ENCODE measurements at regions not wholly inside any gene's neighbourhood (a gene's known extent, or its start where the extent isn't known, plus 50 kb on each side); places are given as distances from the start of the nearest gene placed in this dataset.

GRCh38 chr4:123589301-123589700 lies 192.7 kb downstream of the SPRY1 start:
- peak overlapping the region in 2 of 4 donors; percentile 46 for H3K27ac ChIP-seq
- H3K27me3 ChIP-seq: no peaks in the 10 kb centered on the region
- H3K36me3 ChIP-seq: no peaks in the 10 kb centered on the region
- no peak overlapping the region for H3K4me3 ChIP-seq
- TF ChIP-seq POLR2A (IDR thresholded peaks at IDR 0.05) (no peak), EP300 (IDR thresholded peaks at IDR 0.05) (no peak), CTCF (IDR thresholded peaks at IDR 0.05) (no peak)
- no peaks in the 10 kb centered on the region for H3K9me3 ChIP-seq
- H3K4me1 ChIP-seq: peaks cover 0 to 11% (median 4%) of the 10 kb centered on the region in 4 donors
- DNase-seq (ENCODE audit: low spot score in 2 of 2): no peak
- WGBS, 2 donors: 84 to 87% methylated on average over 3 of the region's 3 CpGs

DNA sequence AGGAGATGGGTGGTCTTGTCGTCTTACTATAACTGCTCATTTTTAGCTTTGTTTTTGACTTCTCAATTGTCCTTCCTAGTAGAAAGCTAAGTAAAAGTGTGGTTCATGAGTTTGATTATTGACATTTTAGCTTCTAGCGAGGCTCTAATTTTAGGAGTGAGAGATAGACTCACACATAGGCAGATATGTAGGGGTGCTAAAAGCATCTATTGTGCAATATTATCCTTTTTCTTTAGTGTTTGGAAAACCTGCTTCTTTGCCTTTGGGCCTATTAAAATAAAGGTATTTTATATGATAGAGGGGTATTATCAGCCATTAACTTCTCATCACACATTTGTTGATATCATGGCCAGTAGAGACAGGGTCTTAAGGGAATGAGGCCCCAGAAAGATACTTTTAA lies 195.3 kb downstream of the SPRY1 start:
- H3K27ac ChIP-seq: no peak overlapping the region
- H3K36me3 ChIP-seq: no peaks in the 10 kb centered on the region
- no peaks in the 10 kb centered on the region for H3K9me3 ChIP-seq
- H3K27me3 ChIP-seq: no peaks in the 10 kb centered on the region
- peaks cover 0 to 11% (median 4%) of the 10 kb centered on the region in 4 donors for H3K4me1 ChIP-seq
- H3K4me3 ChIP-seq: no peak overlapping the region
- no peak for DNase-seq (ENCODE audit: low spot score in 2 of 2)
- TF ChIP-seq CTCF (IDR thresholded peaks at IDR 0.05): no peak
- TF ChIP-seq POLR2A (IDR thresholded peaks at IDR 0.05): no peak
- TF ChIP-seq EP300 (IDR thresholded peaks at IDR 0.05): no peak
- 96 to 97% methylated on average over 2 of the region's 2 CpGs for WGBS, 2 donors

DNA sequence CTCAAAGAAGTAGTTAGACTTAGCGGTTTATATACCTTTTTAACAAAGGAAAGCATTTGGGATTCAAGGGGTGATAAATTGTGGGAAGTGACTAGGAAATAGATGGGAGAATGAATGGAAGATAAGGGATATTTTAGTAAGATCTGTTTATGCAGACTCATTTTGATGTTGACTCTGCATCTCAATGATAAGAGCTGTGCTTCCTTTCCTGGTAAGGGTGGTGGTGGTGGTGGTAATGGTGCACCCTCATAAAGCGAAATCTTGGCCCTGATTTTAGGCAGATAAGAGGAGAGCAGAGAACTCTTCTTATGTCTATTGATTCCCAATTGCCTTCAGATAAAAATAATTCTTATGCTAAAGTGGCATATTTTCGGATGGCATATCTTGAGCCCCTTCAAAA lies 197.1 kb downstream of the SPRY1 start:
- TF ChIP-seq EP300 (IDR thresholded peaks at IDR 0.05) (no peak), POLR2A (IDR thresholded peaks at IDR 0.05) (no peak), CTCF (IDR thresholded peaks at IDR 0.05) (no peak)
- DNase-seq (ENCODE audit: low spot score in 2 of 2): no peak
- Histone ChIP-seq H3K4me3 (no peak overlapping the region), H3K27ac (no peak overlapping the region), H3K4me1 (peaks cover 0 to 6% (median 3%) of the 10 kb centered on the region in 4 donors), H3K9me3 (no peaks in the 10 kb centered on the region), H3K27me3 (no peaks in the 10 kb centered on the region), H3K36me3 (no peaks in the 10 kb centered on the region)
- WGBS, 2 donors: 93 to 94% methylated on average over 3 of the region's 3 CpGs

DNA sequence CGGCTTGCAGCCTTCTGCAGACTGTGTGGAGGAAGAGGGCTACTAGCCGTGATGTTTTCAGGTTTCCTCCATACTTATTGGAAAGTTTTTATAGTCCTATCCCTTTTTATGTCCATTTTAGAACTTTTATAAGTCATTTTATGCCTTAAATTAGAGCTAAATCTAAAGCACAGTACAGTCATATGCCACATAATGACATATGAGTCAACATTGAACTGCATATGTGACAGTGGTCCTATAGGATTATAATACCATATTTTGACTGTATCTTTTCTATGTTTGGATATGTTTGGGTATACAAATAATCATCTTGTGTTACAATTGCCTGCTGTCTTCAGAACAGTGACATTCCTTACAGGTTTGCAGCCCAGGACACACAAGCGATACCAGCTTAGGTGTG lies 200.2 kb downstream of the SPRY1 start:
- Histone ChIP-seq H3K9me3 (no peaks in the 10 kb centered on the region), H3K36me3 (no peaks in the 10 kb centered on the region), H3K27ac (no peak overlapping the region), H3K27me3 (no peaks in the 10 kb centered on the region), H3K4me1 (peaks cover 0 to 25% (median 19%) of the 10 kb centered on the region in 4 donors), H3K4me3 (no peak overlapping the region)
- no peak for DNase-seq (ENCODE audit: low spot score in 2 of 2)
- WGBS, 2 donors: 92 to 96% methylated on average over 3 of the region's 3 CpGs
- TF ChIP-seq CTCF (IDR thresholded peaks at IDR 0.05) (no peak), POLR2A (IDR thresholded peaks at IDR 0.05) (no peak), EP300 (IDR thresholded peaks at IDR 0.05) (no peak)

- no peaks in the 10 kb centered on the region for H3K9me3 ChIP-seq
- DNase-seq (ENCODE audit: low spot score in 2 of 2): no peak
- WGBS, 2 donors: 88 to 94% methylated on average over 1 of the region's 1 CpG
- no peaks in the 10 kb centered on the region for H3K27me3 ChIP-seq
- no peak overlapping the region for H3K4me3 ChIP-seq
- no peak for TF ChIP-seq POLR2A (IDR thresholded peaks at IDR 0.05)
- no peak for TF ChIP-seq EP300 (IDR thresholded peaks at IDR 0.05)
- no peak overlapping the region for H3K27ac ChIP-seq
- no peaks in the 10 kb centered on the region for H3K36me3 ChIP-seq
- peaks cover 0 to 27% (median 19%) of the 10 kb centered on the region in 4 donors for H3K4me1 ChIP-seq
Measured at GRCh38 chr4:123597586-123597985, 201.0 kb downstream of the SPRY1 start.

- Histone ChIP-seq H3K27ac (no peak overlapping the region), H3K9me3 (no peaks in the 10 kb centered on the region), H3K4me3 (no peak overlapping the region), H3K4me1 (peaks cover 0 to 32% (median 19%) of the 10 kb centered on the region in 4 donors), H3K36me3 (no peaks in the 10 kb centered on the region), H3K27me3 (no peaks in the 10 kb centered on the region)
- no peak for TF ChIP-seq EP300 (IDR thresholded peaks at IDR 0.05)
- no peak for TF ChIP-seq POLR2A (IDR thresholded peaks at IDR 0.05)
- no peak for TF ChIP-seq CTCF (IDR thresholded peaks at IDR 0.05)
- WGBS, 2 donors: 88 to 95% methylated on average over 1 of the region's 1 CpG
- DNase-seq (ENCODE audit: low spot score in 2 of 2): no peak
Measured at GRCh38 chr4:123598331-123598730, 201.7 kb downstream of the SPRY1 start.
